Type B pancreatic cell (in vitro differentiated cells): ENCODE measurements at regions not wholly inside any gene's neighbourhood (a gene's known extent, or its start where the extent isn't known, plus 50 kb on each side); places are given as distances from the start of the nearest gene placed in this dataset.

Experiments
- DNase-seq: peaks from one replicate; pipeline ENCODE4 v3.0.0; 2021; ENCODE audit warnings: mixed read lengths; ENCODE audit not compliant: unreplicated experiment; ENCODE audit errors: extremely low spot score
- H3K27ac Mint-ChIP-seq: 2 replicates; pipeline ENCODE4 v1.8.0; 2021; ENCODE audit warnings: mild to moderate bottlenecking, mixed read lengths
- H3K27me3 Mint-ChIP-seq: 2 replicates; pipeline ENCODE4 v1.8.0; 2021; ENCODE audit warnings: mixed read lengths
- H3K36me3 Mint-ChIP-seq: 2 replicates; pipeline ENCODE4 v1.8.0; 2021; ENCODE audit warnings: mixed read lengths
- H3K4me1 Mint-ChIP-seq: one replicate; pipeline ENCODE4 v1.8.0; 2021; ENCODE audit warnings: mixed read lengths; ENCODE audit not compliant: unreplicated experiment
- H3K4me3 Mint-ChIP-seq: 2 replicates; pipeline ENCODE4 v1.8.0; 2021; ENCODE audit warnings: mild to moderate bottlenecking, mixed read lengths
- H3K9me3 Mint-ChIP-seq: 2 replicates; pipeline ENCODE4 v1.8.0; 2021; ENCODE audit warnings: mixed read lengths
- CTCF ChIP-seq: fragments of 200-600 bp; sonication (generic); conservative IDR thresholded peaks from 2 replicates; pipeline ENCODE4 v1.5.0; 2021; ENCODE audit warnings: antibody characterized with exemption, mild to moderate bottlenecking

GRCh38 chr5:4372481-4372880 is 767.6 kb upstream of the ADAMTS16 start:
- Mint-ChIP-seq H3K36me3 (no peaks in the 10 kb centered on the region), H3K4me1 (peaks cover 19% of the 10 kb centered on the region), H3K27ac (no peak overlapping the region), H3K27me3 (peaks cover 5% of the 10 kb centered on the region), H3K9me3 (peaks cover 6% of the 10 kb centered on the region), H3K4me3 (no peak overlapping the region)
- no peak for TF ChIP-seq CTCF
- DNase-seq, result no peak

GRCh38 chr5:4373051-4373820 is 766.9 kb upstream of the ADAMTS16 start:
- H3K27me3 Mint-ChIP-seq, result peaks cover 5% of the 10 kb centered on the region
- TF ChIP-seq CTCF, result no peak
- DNase-seq, result no peak
- H3K9me3 Mint-ChIP-seq, result peaks cover 6% of the 10 kb centered on the region
- peaks cover 17% of the 10 kb centered on the region for H3K4me1 Mint-ChIP-seq
- H3K36me3 Mint-ChIP-seq, result no peaks in the 10 kb centered on the region
- H3K27ac Mint-ChIP-seq, result no peak overlapping the region
- no peak overlapping the region for H3K4me3 Mint-ChIP-seq

GRCh38 chr5:4374866-4375265 is 765.3 kb upstream of the ADAMTS16 start:
- H3K4me1 Mint-ChIP-seq, result peaks cover 6% of the 10 kb centered on the region
- no peak overlapping the region for H3K4me3 Mint-ChIP-seq
- H3K36me3 Mint-ChIP-seq, result no peaks in the 10 kb centered on the region
- peaks cover 5% of the 10 kb centered on the region for H3K27me3 Mint-ChIP-seq
- peaks cover 6% of the 10 kb centered on the region for H3K9me3 Mint-ChIP-seq
- no peak for DNase-seq
- no peak overlapping the region for H3K27ac Mint-ChIP-seq
- no peak for TF ChIP-seq CTCF

- Mint-ChIP-seq H3K27ac (no peak overlapping the region), H3K4me1 (peaks cover 6% of the 10 kb centered on the region), H3K9me3 (peaks cover 6% of the 10 kb centered on the region)
Observed at GRCh38 chr5:4375640-4376039, 764.5 kb upstream of the ADAMTS16 start.

GRCh38 chr5:4383102-4383501 is 757.0 kb upstream of the ADAMTS16 start:
- Mint-ChIP-seq H3K9me3 (no peaks in the 10 kb centered on the region), H3K4me3 (no peak overlapping the region), H3K27ac (no peak overlapping the region), H3K27me3 (peaks cover 3% of the 10 kb centered on the region), H3K4me1 (no peaks in the 10 kb centered on the region), H3K36me3 (no peaks in the 10 kb centered on the region)
- DNase-seq, result no peak
- no peak for TF ChIP-seq CTCF

More at GRCh38 chr5:4375640-4376039, 764.5 kb upstream of the ADAMTS16 start:
- TF ChIP-seq CTCF, result peak; percentile 18
- H3K4me3 Mint-ChIP-seq, result no peak overlapping the region
- DNase-seq, result no peak
- H3K36me3 Mint-ChIP-seq, result no peaks in the 10 kb centered on the region
- peaks cover 5% of the 10 kb centered on the region for H3K27me3 Mint-ChIP-seq
